ENCODE measurements at regions not wholly inside any gene's neighbourhood (a gene's known extent, or its start where the extent isn't known, plus 50 kb on each side); places are given as distances from the start of the nearest gene placed in this dataset.

GRCh38 chr2:16813593-16813992 lies 148.0 kb upstream of the CYRIA start:
- TF ChIP-seq EP300 (IDR thresholded peaks at IDR 0.05) (no peak), CTCF (IDR thresholded peaks at IDR 0.05) (no peak), POLR2AphosphoS5 (IDR thresholded peaks at IDR 0.05) (no peak), POLR2A (IDR thresholded peaks at IDR 0.05) (no peak)
- Histone ChIP-seq H3K36me3 (no peaks in the 10 kb centered on the region), H3K27ac (no peak overlapping the region), H3K4me1 (no peaks in the 10 kb centered on the region), H3K9me3 (no peaks in the 10 kb centered on the region), H3K27me3 (no peaks in the 10 kb centered on the region), H3K4me3 (no peak overlapping the region)
- WGBS, 5 donors: 73 to 91% (median 86%) methylated on average over 1 of the region's 1 CpG
- intact Hi-C loops (cut with DNase I; ENCODE audit: low total_unique reads): no loop called here
- no peak for DNase-seq

- no peak overlapping the region for H3K4me3 ChIP-seq
- H3K27ac ChIP-seq: no peak overlapping the region
- no peak for TF ChIP-seq EP300 (IDR thresholded peaks at IDR 0.05)
- TF ChIP-seq POLR2AphosphoS5 (IDR thresholded peaks at IDR 0.05): no peak
- no peak for TF ChIP-seq CTCF (IDR thresholded peaks at IDR 0.05)
- TF ChIP-seq POLR2A (IDR thresholded peaks at IDR 0.05): no peak
- no peaks in the 10 kb centered on the region for H3K4me1 ChIP-seq
- no peaks in the 10 kb centered on the region for H3K36me3 ChIP-seq
- intact Hi-C loops (cut with DNase I; ENCODE audit: low total_unique reads): no loop called here
- H3K27me3 ChIP-seq: no peaks in the 10 kb centered on the region
- WGBS, 5 donors: 79 to 95% (median 87%) methylated on average over 2 of the region's 2 CpGs
- H3K9me3 ChIP-seq: no peaks in the 10 kb centered on the region
- no peak for DNase-seq
Observed at GRCh38 chr2:16798472-16798871, 132.8 kb upstream of the CYRIA start.

- TF ChIP-seq EP300 (IDR thresholded peaks at IDR 0.05) (no peak), CTCF (IDR thresholded peaks at IDR 0.05) (no peak), POLR2AphosphoS5 (IDR thresholded peaks at IDR 0.05) (no peak), POLR2A (IDR thresholded peaks at IDR 0.05) (no peak)
- Histone ChIP-seq H3K27me3 (no peaks in the 10 kb centered on the region), H3K9me3 (no peaks in the 10 kb centered on the region), H3K36me3 (no peaks in the 10 kb centered on the region), H3K4me1 (no peaks in the 10 kb centered on the region), H3K27ac (no peak overlapping the region), H3K4me3 (no peak overlapping the region)
- intact Hi-C loops (cut with DNase I; ENCODE audit: low total_unique reads): no loop called here
- DNase-seq: no peak
- WGBS, 5 donors: 92 to 100% (median 100%) methylated on average over 1 of the region's 1 CpG
Observed at GRCh38 chr2:16791496-16791895, 125.9 kb upstream of the CYRIA start.

DNA sequence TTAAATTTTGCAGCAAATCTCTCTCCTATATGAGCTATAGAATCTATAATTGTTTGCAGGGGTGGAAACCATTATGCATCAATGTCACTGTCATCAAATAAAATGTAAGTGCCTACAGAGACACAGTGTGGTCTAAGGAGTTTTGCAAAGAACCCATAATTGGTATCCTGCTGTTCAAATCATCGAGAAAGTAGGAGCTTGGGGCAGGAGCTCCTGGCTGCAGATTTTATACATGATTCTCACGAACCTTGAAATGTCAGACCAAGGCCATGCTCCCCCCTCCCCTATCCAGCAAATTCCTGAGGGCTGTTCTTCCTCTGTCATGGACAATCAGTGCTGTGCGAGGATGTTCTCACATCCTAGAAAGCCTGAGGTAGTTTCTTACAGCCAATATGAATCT lies 119.5 kb upstream of the CYRIA start:
- TF ChIP-seq POLR2AphosphoS5 (IDR thresholded peaks at IDR 0.05) (no peak), POLR2A (IDR thresholded peaks at IDR 0.05) (no peak), CTCF (IDR thresholded peaks at IDR 0.05) (no peak), EP300 (IDR thresholded peaks at IDR 0.05) (no peak)
- Histone ChIP-seq H3K27ac (no peak overlapping the region), H3K9me3 (no peaks in the 10 kb centered on the region), H3K36me3 (no peaks in the 10 kb centered on the region), H3K27me3 (no peaks in the 10 kb centered on the region), H3K4me1 (no peaks in the 10 kb centered on the region), H3K4me3 (no peak overlapping the region)
- no peak for DNase-seq
- WGBS, 5 donors: 57 to 70% (median 69%) methylated on average over 3 of the region's 3 CpGs
- intact Hi-C loops (cut with DNase I; ENCODE audit: low total_unique reads): no loop called here

All from stomach (tissue), 8 donors.